Stimulated activated effector memory CD8-positive, alpha-beta T cell treated with anti-CD3 and anti-CD28 coated beads, Interleukin-12 subunit alpha, Interleukin-12 subunit beta, amount 100 ng/mL, for 72 hours (primary cell): ENCODE measurements at regions not wholly inside any gene's neighbourhood (a gene's known extent, or its start where the extent isn't known, plus 50 kb on each side); places are given as distances from the start of the nearest gene placed in this dataset.

Experiments
- ATAC-seq: fragments of 150-1000 bp; cut with Tn5 transposase; 2 replicates; pipeline ENCODE4 v1.10.0; 2021
- DNase-seq, 2 donors: peaks; one replicate each; pipeline ENCODE4 v3.0.0; 2021 to 2022; ENCODE audit warnings: low spot score in 2 of 2
- H3K27ac Mint-ChIP-seq: one replicate; pipeline ENCODE4 v1.8.0; 2022; ENCODE audit warnings: mild to moderate bottlenecking, mixed read lengths
- H3K36me3 Mint-ChIP-seq: one replicate; pipeline ENCODE4 v1.8.0; 2022; ENCODE audit warnings: mild to moderate bottlenecking, mixed read lengths
- H3K4me1 Mint-ChIP-seq: one replicate; pipeline ENCODE4 v1.8.0; 2022; ENCODE audit warnings: mixed read lengths
- H3K4me3 Mint-ChIP-seq: one replicate; pipeline ENCODE4 v1.8.0; 2022; ENCODE audit warnings: mild to moderate bottlenecking, mixed read lengths
- H3K9me3 Mint-ChIP-seq: one replicate; pipeline ENCODE4 v1.8.0; 2022; ENCODE audit warnings: mixed read lengths

DNA sequence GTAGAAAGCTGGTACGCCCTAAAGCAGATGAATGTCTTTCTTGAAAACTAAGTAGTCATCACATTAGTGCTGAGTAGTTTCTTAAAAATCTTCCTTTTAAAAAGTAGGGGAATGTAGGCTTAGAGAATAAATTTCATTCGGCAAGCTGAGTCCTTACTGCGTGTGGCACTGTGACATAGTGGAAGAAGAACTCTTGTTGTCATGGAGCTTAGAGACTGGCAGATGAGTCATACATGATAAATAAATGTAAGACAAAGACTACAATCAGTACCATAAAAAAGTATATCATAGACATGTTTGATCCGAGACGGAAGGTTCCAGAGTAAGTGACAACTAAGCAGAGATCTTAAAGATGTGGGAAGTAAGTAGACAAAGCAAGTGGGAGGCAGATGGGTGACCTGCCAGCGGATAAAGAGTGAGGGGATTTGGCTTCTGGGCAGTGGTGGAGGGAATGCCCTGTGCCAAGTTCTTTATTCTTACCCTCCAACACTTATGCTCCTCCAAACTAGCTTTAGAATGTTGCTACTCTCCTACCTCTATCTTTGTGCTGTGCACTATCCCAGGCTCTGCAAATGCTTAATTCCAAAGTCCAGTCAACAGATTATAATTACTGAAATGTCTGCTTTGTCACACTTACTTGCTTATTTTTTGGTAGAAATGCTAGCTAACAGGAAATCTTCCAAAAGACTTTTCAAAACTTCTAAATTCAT lies 608.5 kb upstream of the USP24 start:
- H3K27ac Mint-ChIP-seq = no peak overlapping the region
- no peak for DNase-seq
- ATAC-seq = no peak
- H3K9me3 Mint-ChIP-seq = no peaks in the 10 kb centered on the region
- H3K4me1 Mint-ChIP-seq = no peaks in the 10 kb centered on the region
- no peaks in the 10 kb centered on the region for H3K36me3 Mint-ChIP-seq
- H3K4me3 Mint-ChIP-seq = no peak overlapping the region

DNA sequence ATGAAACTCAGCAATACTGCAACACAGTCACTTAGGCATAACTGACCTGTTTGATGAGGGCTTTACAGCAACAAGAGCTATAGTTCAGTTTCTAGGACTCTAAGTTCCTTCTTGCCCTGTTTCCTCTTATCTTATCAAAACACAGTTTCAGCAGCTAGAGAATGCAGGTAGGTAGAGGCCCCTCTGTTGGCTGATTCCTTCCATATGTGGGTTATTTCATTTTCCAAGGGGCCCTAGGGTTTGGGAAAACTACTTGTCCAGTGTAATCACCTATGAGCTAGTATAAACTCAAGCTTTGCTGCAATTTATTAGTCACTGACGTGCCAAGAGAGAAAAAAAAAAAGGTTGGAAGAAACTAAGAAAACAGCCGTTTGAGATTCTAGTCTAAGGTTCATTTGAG lies 607.7 kb upstream of the USP24 start:
- H3K9me3 Mint-ChIP-seq = no peaks in the 10 kb centered on the region
- H3K27ac Mint-ChIP-seq = no peak overlapping the region
- H3K4me3 Mint-ChIP-seq = no peak overlapping the region
- ATAC-seq (no peak), DNase-seq (no peak)
- no peaks in the 10 kb centered on the region for H3K36me3 Mint-ChIP-seq
- no peaks in the 10 kb centered on the region for H3K4me1 Mint-ChIP-seq

DNA sequence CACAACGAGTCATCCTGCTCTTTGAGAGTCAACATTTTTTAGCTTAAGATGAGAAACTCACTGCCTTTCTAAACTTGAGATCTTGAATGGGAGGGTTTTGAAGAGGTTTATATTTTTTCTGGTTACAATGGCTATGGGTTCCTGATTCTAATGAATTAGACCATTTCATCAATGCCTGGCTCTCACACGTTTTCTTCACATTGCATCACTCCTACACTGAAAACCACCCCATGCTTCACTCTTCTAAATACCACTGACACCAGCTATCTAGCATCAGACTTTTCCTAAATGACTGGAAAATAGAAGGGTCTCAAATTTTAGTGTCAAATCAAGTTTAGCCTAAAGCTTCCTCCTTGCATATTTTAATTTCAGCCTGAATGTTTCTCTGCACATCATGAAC lies 606.1 kb upstream of the USP24 start:
- Mint-ChIP-seq H3K4me1 (no peaks in the 10 kb centered on the region), H3K36me3 (no peaks in the 10 kb centered on the region), H3K9me3 (no peaks in the 10 kb centered on the region), H3K4me3 (no peak overlapping the region), H3K27ac (no peak overlapping the region)
- no peak for DNase-seq
- no peak for ATAC-seq

DNA sequence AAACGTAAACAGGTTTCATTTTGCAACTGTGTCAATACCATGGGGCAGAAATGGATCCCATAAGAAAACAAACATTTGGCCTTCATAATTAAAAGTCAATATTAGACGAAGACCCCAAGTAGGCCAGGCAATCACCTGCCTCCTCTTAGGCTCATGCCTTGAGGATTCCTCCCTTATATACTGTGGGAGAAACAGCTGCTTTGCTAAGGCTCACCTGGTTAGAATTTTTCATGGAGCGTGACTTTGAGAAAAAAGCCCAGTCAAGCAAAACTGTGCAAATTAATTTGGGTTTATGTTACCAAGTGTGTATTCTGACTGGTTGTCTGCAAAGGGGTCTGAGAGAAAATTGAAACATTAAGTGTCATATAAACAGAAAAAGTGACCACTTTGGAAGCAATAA lies 605.3 kb upstream of the USP24 start:
- no peak overlapping the region for H3K27ac Mint-ChIP-seq
- DNase-seq (no peak), ATAC-seq (no peak)
- H3K36me3 Mint-ChIP-seq = no peaks in the 10 kb centered on the region
- no peaks in the 10 kb centered on the region for H3K9me3 Mint-ChIP-seq
- no peaks in the 10 kb centered on the region for H3K4me1 Mint-ChIP-seq
- H3K4me3 Mint-ChIP-seq = no peak overlapping the region

DNA sequence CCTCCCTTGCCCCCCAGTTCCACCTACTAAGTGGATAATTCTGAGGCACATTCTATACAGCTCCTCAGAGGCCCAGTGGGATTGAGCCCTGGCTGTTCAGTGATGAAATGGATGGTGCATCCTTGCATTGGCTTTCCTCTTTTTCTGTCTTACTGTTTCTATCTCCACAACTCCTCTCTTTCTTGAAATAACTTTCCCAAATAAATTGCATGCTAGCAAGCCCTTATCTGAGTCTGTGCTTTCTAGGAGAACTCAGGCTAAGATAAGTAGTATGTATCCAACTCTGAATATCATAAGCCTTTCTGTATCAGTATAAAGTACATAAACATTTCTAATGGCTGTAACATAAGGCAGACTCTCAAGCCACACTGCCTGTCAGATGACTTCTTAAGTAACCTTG lies 603.8 kb upstream of the USP24 start:
- H3K36me3 Mint-ChIP-seq = no peaks in the 10 kb centered on the region
- no peaks in the 10 kb centered on the region for H3K4me1 Mint-ChIP-seq
- ATAC-seq (no peak), DNase-seq (no peak)
- H3K27ac Mint-ChIP-seq = no peak overlapping the region
- H3K9me3 Mint-ChIP-seq = no peaks in the 10 kb centered on the region
- H3K4me3 Mint-ChIP-seq = no peak overlapping the region

DNA sequence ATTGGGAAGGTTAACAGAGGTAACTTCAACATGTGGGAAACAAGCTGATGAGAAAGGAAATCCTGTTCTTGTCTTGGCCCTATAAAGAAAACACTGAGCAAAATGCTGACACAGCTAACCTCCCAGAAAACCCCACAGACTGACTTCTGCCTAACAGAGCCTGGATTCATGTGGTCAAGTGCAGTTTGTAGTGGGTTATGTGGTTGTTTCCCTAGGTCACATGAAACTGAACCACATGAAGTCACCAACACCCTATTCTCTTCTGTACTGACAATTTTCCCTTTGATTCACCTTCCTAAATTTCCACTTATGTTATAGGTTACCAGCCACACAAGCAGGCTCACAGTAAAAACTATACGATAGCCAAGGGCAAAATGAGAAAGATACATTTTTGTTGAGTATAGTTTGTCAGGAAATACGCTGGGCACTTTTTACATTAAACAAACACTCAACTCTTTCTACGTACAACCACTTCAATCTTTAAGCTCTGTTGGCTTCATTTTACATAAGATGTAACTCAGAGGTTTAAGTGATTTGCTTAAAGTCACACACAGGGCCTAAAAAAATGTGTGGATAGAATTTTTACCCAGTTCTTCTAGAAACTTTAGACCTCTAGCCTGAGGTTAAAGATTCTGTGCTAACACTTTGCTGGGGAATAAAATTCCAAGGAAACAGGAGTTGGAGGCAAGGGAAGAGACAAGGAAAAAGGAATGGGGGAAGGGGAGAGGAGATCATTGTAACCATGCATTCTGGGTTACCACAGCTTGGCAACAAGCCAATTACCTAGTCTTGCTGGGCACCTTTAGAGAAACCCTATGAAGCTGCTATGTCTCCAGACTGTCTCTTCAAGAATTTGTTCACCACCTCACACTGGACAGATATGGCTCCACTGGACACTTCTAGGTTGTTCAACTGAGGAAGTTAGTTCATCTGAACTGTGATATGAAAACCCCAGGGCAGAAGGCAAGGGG lies 601.6 kb upstream of the USP24 start:
- no peak overlapping the region for H3K4me3 Mint-ChIP-seq
- no peak for ATAC-seq
- H3K36me3 Mint-ChIP-seq = no peaks in the 10 kb centered on the region
- no peaks in the 10 kb centered on the region for H3K4me1 Mint-ChIP-seq
- DNase-seq = no peak
- H3K27ac Mint-ChIP-seq = no peak overlapping the region
- no peaks in the 10 kb centered on the region for H3K9me3 Mint-ChIP-seq

DNA sequence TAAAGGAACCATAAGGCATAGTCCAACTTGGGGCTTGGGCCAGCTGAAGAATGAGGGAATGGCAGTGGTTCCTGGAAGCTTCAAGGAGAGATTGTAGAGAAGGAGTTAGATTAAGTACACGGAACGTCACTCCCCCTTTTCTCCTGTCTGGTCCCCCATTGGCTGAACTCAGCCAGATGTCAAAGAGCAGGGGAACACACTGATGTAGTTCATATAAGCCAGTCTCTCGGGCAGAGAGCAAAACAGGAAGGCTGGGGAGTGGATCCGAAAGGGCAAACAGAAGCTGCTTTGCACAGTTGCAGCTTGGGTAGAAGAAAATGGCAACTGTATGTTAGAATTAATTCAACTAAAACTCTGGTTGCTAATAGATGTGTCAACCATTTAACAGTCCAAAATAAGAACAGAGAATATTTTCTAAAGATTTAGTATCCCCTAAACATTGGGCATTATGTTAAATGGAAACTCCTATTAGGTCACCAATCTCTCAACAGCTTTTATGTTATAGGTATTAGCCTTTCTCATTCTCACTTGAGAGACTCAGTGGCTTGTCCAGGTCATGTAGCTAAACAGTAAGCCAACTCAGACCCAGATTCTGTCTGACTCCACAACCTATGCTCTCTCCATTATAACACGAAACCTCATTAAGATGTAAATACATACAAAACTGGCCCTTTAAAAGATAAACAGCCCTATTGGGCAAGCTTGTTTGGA lies 600.7 kb upstream of the USP24 start:
- H3K4me1 Mint-ChIP-seq = no peaks in the 10 kb centered on the region
- DNase-seq (no peak), ATAC-seq (no peak)
- H3K36me3 Mint-ChIP-seq = no peaks in the 10 kb centered on the region
- no peak overlapping the region for H3K4me3 Mint-ChIP-seq
- H3K9me3 Mint-ChIP-seq = no peaks in the 10 kb centered on the region
- no peak overlapping the region for H3K27ac Mint-ChIP-seq

DNA sequence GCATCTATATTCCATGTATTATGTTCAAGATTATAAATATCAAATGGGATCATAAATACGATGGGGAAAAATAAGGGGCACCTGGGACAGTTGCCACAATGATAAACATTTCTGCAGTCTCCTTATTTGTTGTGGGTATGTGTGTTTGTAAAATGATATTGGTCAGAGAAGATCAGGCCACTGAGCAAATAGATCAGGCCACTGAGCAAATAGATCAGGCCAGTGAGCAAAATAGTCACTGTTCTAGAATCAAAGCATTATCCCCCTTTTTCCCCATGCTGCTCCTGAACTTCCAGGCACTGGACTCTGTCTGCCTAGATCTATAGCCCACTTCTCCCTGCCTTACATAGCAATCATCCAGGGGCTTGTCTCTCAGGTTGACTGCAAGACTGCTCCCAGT lies 599.8 kb upstream of the USP24 start:
- H3K4me1 Mint-ChIP-seq = no peaks in the 10 kb centered on the region
- ATAC-seq (no peak), DNase-seq (no peak)
- no peak overlapping the region for H3K27ac Mint-ChIP-seq
- no peaks in the 10 kb centered on the region for H3K36me3 Mint-ChIP-seq
- H3K4me3 Mint-ChIP-seq = no peak overlapping the region
- no peaks in the 10 kb centered on the region for H3K9me3 Mint-ChIP-seq

DNA sequence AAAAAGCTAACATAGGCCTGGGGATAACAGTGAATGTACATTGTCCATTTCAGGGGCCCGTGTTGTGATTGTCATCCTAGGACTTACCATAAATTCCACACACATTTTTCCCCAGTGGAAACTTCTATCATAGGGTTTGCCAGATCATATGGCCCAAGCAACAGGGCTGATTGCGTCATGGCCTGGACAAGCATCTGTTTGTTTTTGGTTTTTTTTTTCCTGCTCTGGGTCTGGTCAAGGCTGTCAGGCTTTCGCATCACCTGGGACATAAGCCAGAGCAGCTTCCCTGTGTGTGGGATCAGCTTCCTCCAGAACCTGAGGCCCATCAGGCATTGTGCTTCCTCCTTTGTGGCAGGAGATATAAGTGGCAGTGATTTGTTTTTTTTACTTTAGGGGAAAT lies 598.5 kb upstream of the USP24 start:
- no peak overlapping the region for H3K4me3 Mint-ChIP-seq
- H3K36me3 Mint-ChIP-seq = no peaks in the 10 kb centered on the region
- H3K9me3 Mint-ChIP-seq = peaks cover 3% of the 10 kb centered on the region
- H3K4me1 Mint-ChIP-seq = no peaks in the 10 kb centered on the region
- ATAC-seq (no peak), DNase-seq (no peak)
- H3K27ac Mint-ChIP-seq = no peak overlapping the region

DNA sequence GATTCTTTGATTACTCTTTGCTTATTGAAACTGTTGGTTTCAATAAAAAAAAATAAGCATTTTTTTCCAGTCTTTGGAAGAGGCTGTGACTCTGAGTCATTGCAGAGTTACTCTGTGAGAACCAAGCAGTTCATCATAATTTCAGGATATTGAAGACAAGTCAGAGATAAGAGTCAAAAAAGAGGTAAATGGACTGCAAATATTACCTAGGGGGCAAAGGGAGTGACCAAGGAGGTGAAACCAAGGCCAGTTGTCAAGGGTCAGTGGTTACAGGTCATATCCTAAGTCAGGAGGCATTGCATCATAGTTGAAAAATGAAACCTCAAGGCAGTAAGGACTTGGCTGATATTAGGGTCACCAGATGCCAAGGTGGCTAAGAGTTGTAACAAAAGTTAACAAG lies 597.1 kb upstream of the USP24 start:
- H3K27ac Mint-ChIP-seq = no peak overlapping the region
- H3K36me3 Mint-ChIP-seq = no peaks in the 10 kb centered on the region
- H3K9me3 Mint-ChIP-seq = peaks cover 6% of the 10 kb centered on the region
- no peak overlapping the region for H3K4me3 Mint-ChIP-seq
- ATAC-seq (no peak), DNase-seq (no peak)
- no peaks in the 10 kb centered on the region for H3K4me1 Mint-ChIP-seq

DNA sequence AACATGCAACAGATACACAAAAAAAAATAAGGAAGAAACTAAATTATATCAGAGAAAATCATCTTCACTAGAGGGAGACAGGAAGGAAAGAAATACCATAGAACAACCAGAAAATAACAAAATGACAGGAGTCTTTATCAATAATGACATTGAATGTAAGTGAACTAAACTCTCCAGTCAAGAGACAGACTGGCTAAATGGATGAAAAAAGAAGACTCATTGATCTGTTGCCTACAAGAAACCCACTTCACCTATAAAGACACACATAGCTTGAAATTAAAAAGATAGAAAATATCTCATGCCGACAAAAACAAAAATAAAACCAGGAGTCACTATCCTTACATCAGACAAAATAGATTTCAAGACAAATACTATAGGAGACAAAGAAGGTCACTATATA lies 593.1 kb upstream of the USP24 start:
- no peak overlapping the region for H3K27ac Mint-ChIP-seq
- no peaks in the 10 kb centered on the region for H3K4me1 Mint-ChIP-seq
- no peak overlapping the region for H3K4me3 Mint-ChIP-seq
- DNase-seq = no peak
- ATAC-seq = no peak
- no peaks in the 10 kb centered on the region for H3K36me3 Mint-ChIP-seq
- H3K9me3 Mint-ChIP-seq = peaks cover 12% of the 10 kb centered on the region

DNA sequence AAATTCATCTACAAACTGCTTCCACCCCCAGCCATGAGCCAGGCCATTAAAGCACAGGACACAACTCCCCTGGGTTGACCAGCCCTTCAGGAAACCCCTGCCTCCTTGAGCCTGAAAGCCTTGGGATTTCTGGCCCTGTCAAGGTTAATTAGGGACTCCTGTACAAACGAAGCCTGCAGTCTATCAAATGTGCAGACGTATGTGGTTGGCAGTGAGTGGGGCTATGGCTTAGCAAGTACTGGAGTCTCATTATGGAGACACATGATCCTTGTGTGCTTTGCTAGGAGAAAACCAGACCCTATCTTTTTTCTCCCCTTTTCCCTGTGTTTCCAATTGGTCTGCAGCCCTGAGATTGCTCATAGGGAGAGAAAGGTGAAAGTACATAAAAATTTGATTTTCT lies 588.3 kb upstream of the USP24 start:
- H3K36me3 Mint-ChIP-seq = no peaks in the 10 kb centered on the region
- H3K27ac Mint-ChIP-seq = no peak overlapping the region
- no peak for DNase-seq
- peaks cover 10% of the 10 kb centered on the region for H3K9me3 Mint-ChIP-seq
- H3K4me3 Mint-ChIP-seq = no peak overlapping the region
- ATAC-seq = no peak
- H3K4me1 Mint-ChIP-seq = no peaks in the 10 kb centered on the region

DNA sequence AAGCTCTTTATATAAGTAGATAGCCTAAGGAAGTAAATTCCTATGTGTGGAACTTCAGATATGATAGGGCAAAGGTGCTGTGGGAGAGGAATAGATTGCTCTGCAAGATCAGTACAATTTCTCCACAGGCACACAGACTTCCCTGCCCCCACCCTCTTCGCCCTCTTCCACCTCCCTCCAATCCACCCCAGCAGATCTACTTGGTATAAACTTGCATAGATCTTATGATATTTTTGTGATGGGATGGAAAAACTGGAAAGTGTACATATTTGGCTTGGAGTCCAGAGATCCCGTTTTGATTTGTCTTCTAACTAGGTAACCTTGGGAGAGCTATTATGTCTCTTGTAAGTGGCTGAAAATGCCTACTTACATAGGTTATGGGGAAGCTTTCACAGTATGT lies 586.3 kb upstream of the USP24 start:
- H3K27ac Mint-ChIP-seq = no peak overlapping the region
- no peaks in the 10 kb centered on the region for H3K36me3 Mint-ChIP-seq
- ATAC-seq = no peak
- no peaks in the 10 kb centered on the region for H3K4me1 Mint-ChIP-seq
- DNase-seq = no peak
- no peak overlapping the region for H3K4me3 Mint-ChIP-seq
- peaks cover 9% of the 10 kb centered on the region for H3K9me3 Mint-ChIP-seq

DNA sequence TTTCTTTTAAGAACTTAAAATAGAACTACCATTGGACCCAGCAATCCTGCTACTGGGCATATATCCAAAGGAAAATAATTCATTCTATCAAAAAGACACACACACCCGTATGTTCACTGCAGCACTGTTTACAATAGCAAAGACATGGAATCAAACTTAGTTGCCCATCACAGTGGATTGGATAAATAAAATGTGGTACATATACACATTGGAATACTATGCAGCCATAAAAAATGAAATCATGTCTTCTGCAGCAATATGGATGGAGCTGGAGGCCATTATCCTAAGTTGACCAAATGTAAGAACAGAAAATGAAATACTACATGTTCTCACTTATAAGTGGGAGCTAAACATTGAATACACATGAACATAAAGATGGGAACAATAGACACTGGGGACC lies 585.3 kb upstream of the USP24 start:
- ATAC-seq = no peak
- Mint-ChIP-seq H3K4me1 (no peaks in the 10 kb centered on the region), H3K9me3 (peaks cover 3% of the 10 kb centered on the region), H3K36me3 (no peaks in the 10 kb centered on the region), H3K27ac (no peak overlapping the region), H3K4me3 (no peak overlapping the region)
- no peak for DNase-seq

DNA sequence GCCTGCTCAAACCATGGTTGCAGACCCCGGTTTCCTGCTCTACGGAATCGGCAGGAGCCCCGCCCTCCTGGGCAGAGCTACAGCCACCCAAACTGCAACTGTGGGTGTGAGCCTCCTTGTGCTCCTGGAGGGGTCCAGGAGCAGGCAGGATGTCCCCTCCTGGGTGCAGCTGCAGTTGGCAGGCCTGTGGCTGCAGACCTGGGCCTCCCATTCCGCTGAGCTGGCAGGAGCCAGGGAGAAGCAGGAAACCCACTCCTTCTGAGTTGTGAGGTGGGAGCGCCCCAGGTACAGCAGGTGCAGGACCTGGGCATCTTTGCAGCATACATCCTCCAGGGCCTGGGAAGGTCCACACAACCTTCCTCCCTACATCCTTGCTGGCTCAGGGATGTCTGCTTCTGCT lies 578.7 kb upstream of the USP24 start:
- H3K27ac Mint-ChIP-seq = no peak overlapping the region
- no peaks in the 10 kb centered on the region for H3K4me1 Mint-ChIP-seq
- ATAC-seq = no peak
- peaks cover 8% of the 10 kb centered on the region for H3K9me3 Mint-ChIP-seq
- DNase-seq = no peak
- H3K36me3 Mint-ChIP-seq = no peaks in the 10 kb centered on the region
- H3K4me3 Mint-ChIP-seq = no peak overlapping the region

DNA sequence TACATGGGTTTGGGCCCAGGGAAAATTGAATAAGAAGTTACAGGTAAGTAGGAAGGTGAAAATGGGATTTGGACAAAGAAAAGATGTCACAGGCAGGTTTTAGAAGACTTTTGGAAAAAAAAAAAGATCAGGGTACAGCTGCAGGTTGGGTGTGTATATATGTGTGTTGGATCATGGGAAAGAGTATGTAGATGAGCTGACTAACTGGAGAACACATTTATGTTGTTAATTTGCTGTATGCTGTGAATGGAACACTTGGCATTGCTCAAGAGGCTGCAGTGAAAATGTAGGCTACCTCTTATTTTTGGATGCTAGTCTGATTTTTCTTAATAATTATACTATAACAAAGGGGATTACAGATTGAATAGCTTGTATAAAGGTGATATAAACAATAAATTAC lies 577.7 kb upstream of the USP24 start:
- H3K4me1 Mint-ChIP-seq = no peaks in the 10 kb centered on the region
- no peak overlapping the region for H3K27ac Mint-ChIP-seq

More for the DNA sequence above, 577.7 kb upstream of the USP24 start:
- ATAC-seq (no peak), DNase-seq (no peak)
- H3K9me3 Mint-ChIP-seq = peaks cover 10% of the 10 kb centered on the region
- H3K36me3 Mint-ChIP-seq = no peaks in the 10 kb centered on the region
- no peak overlapping the region for H3K4me3 Mint-ChIP-seq
